Anterior cingulate cortex (tissue), 58 donors: ENCODE measurements at regions not wholly inside any gene's neighbourhood (a gene's known extent, or its start where the extent isn't known, plus 50 kb on each side); places are given as distances from the start of the nearest gene placed in this dataset.
A peak's percentile ranks its signal among the peaks of the same experiment; 100 is the strongest.
"Not testable (repeated sequence)": the region's sequence is repeated elsewhere in the genome, so short reads cannot be mapped to it uniquely, and the experiment has no call there.

Source experiments
- DNase-seq, 58 donors: peaks; one replicate each; lab custom pipeline; 2025; lab: John Stamatoyannopoulos, UW

- DNase-seq: no peak
These were observed 126.7 kb downstream of the FOXB1 start for GRCh38 chr15:60130821-60131220.

- DNase-seq: no peak
These were observed 130.5 kb downstream of the FOXB1 start for GRCh38 chr15:60134609-60135008.

GRCh38 chr15:60135961-60136360, 131.8 kb downstream of the FOXB1 start:
- DNase-seq: peak in 21 of 58 donors; percentile 5 to 69 (median 23)

GRCh38 chr15:60137711-60138396, 133.7 kb downstream of the FOXB1 start:
- no peak for DNase-seq

GRCh38 chr15:60138397-60138968, 134.4 kb downstream of the FOXB1 start:
- no peak for DNase-seq

- DNase-seq: no peak
These were observed 148.3 kb downstream of the FOXB1 start for GRCh38 chr15:60152386-60152785.

GRCh38 chr15:60154764-60155325, 150.7 kb downstream of the FOXB1 start:
- no peak for DNase-seq

GRCh38 chr15:60155661-60156060, 151.6 kb downstream of the FOXB1 start:
- DNase-seq: no peak

- DNase-seq: no peak
These were observed 156.8 kb downstream of the FOXB1 start for GRCh38 chr15:60160909-60161308.

- no peak for DNase-seq
These were observed 157.6 kb downstream of the FOXB1 start for GRCh38 chr15:60161704-60162103.

GRCh38 chr15:60162251-60162967, 158.3 kb downstream of the FOXB1 start:
- no peak for DNase-seq

- no peak for DNase-seq
These were observed 158.9 kb downstream of the FOXB1 start for GRCh38 chr15:60162968-60163355.

- no peak for DNase-seq
These were observed 161.0 kb downstream of the FOXB1 start for GRCh38 chr15:60165111-60165510.

GRCh38 chr15:60172143-60172542, 168.0 kb downstream of the FOXB1 start:
- DNase-seq: no peak

- peak in 2 of 58 donors; percentile 0 to 1 for DNase-seq
These were observed 175.8 kb downstream of the FOXB1 start for GRCh38 chr15:60179786-60180391.

- not testable (repeated sequence) for DNase-seq
These were observed 177.8 kb downstream of the FOXB1 start for GRCh38 chr15:60181957-60182356.

GRCh38 chr15:60183366-60183765, 179.3 kb downstream of the FOXB1 start:
- no peak for DNase-seq

GRCh38 chr15:60184579-60184978, 180.5 kb downstream of the FOXB1 start:
- no peak for DNase-seq

GRCh38 chr15:60191016-60191415, 186.9 kb downstream of the FOXB1 start:
- DNase-seq: no peak

- DNase-seq: no peak
These were observed 187.7 kb downstream of the FOXB1 start for GRCh38 chr15:60191821-60192220.

- no peak for DNase-seq
These were observed 191.5 kb downstream of the FOXB1 start for GRCh38 chr15:60195611-60196010.
